ENCODE measurements at regions not wholly inside any gene's neighbourhood (a gene's known extent, or its start where the extent isn't known, plus 50 kb on each side); places are given as distances from the start of the nearest gene placed in this dataset.

- TF ChIP-seq CTCF (IDR thresholded peaks at IDR 0.05; ENCODE audit: insufficient read depth, low read depth, low read length) = no peak
- DNase-seq (ENCODE audit: low read depth) = no peak
- no peak overlapping the region for H3K4me3 ChIP-seq (ENCODE audit: low read depth, low read length)
Measured at GRCh38 chr16:62974424-62974823, 938.2 kb upstream of the CDH8 start.

- DNase-seq (ENCODE audit: low read depth) = no peak
- H3K4me3 ChIP-seq (ENCODE audit: low read depth, low read length) = no peak overlapping the region
- TF ChIP-seq CTCF (IDR thresholded peaks at IDR 0.05; ENCODE audit: insufficient read depth, low read depth, low read length) = no peak
Measured at GRCh38 chr16:62970851-62971250, 934.6 kb upstream of the CDH8 start.

GRCh38 chr16:62969711-62970318 is 933.6 kb upstream of the CDH8 start:
- no peak for TF ChIP-seq CTCF (IDR thresholded peaks at IDR 0.05; ENCODE audit: insufficient read depth, low read depth, low read length)
- DNase-seq (ENCODE audit: low read depth) = no peak
- no peak overlapping the region for H3K4me3 ChIP-seq (ENCODE audit: low read depth, low read length)

GRCh38 chr16:62967611-62968010 is 931.4 kb upstream of the CDH8 start:
- no peak for TF ChIP-seq CTCF (IDR thresholded peaks at IDR 0.05; ENCODE audit: insufficient read depth, low read depth, low read length)
- no peak for DNase-seq (ENCODE audit: low read depth)
- H3K4me3 ChIP-seq (ENCODE audit: low read depth, low read length) = no peak overlapping the region

- H3K4me3 ChIP-seq (ENCODE audit: low read depth, low read length) = no peak overlapping the region
- DNase-seq (ENCODE audit: low read depth) = no peak
- TF ChIP-seq CTCF (IDR thresholded peaks at IDR 0.05; ENCODE audit: insufficient read depth, low read depth, low read length) = no peak
Measured at GRCh38 chr16:62967163-62967562, 930.9 kb upstream of the CDH8 start.

- no peak for TF ChIP-seq CTCF (IDR thresholded peaks at IDR 0.05; ENCODE audit: insufficient read depth, low read depth, low read length)
- H3K4me3 ChIP-seq (ENCODE audit: low read depth, low read length) = no peak overlapping the region
- DNase-seq (ENCODE audit: low read depth) = no peak
Measured at GRCh38 chr16:62966626-62967025, 930.4 kb upstream of the CDH8 start.

- no peak overlapping the region for H3K4me3 ChIP-seq (ENCODE audit: low read depth, low read length)
- no peak for TF ChIP-seq CTCF (IDR thresholded peaks at IDR 0.05; ENCODE audit: insufficient read depth, low read depth, low read length)
- no peak for DNase-seq (ENCODE audit: low read depth)
Measured at GRCh38 chr16:62965831-62966230, 929.6 kb upstream of the CDH8 start.

Data from fibroblast of villous mesenchyme (primary cell).